CD4-positive, alpha-beta T cell treated with Interleukin-2 at 100 ng/mL for 4 hours (primary cell): ENCODE measurements at regions not wholly inside any gene's neighbourhood (a gene's known extent, or its start where the extent isn't known, plus 50 kb on each side); places are given as distances from the start of the nearest gene placed in this dataset.
"Not testable (repeated sequence)": the region's sequence is repeated elsewhere in the genome, so short reads cannot be mapped to it uniquely, and the experiment has no call there.

Experiments
- DNase-seq: peaks from one replicate; pipeline ENCODE4 v3.0.0-alpha.2; 2020; ENCODE audit warnings: low spot score

DNA sequence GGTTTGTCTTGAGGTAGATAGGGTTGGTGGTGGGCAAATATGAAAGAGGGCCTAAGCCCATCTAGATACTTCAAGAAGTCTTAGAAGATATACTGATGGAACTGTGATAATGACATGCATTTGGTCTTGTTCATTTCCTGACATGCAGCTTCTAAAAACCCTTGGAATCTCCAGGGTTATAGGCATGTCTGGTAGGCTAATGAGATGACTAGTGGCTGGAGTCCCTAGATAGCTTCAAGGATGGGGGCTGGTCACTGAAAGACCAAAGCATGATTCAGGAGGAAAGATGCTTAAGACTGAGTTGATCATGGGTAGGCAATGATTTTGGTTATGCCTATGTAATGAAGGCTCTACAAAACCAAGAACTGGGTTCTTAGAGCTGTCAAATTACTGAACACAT is 217.9 kb upstream of the MOCS1 start:
- no peak for DNase-seq

DNA sequence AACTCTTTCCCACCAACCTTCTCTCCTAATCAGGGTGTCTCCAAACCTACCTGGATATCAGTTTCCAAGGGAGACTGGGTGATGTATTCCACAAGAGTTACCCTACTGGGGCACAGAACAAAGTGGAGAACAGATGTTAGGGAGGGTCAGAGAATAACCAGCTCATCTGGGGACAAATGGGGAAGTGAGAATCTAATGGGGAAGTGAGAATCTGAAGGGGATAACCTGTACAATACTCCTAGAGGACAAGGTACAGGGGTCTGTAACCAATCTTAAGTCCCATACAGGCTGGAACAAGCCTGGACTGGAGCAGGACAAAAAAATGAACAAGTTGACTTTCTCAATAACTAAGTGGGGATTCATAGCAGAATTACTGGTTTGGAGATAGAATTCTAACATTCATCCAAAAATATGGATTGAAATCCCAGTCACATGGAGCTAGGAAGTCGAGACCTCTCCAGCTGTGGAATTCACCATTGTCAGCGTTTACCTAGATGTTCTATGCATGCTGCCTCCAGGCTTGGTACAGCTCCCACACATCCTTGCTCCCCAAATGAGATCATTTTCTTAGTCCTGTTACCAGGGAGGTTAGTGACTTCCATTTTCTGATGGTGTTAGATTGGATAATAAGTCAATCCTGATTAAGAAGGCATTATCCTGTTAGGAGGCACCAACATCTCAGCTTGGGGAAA is 214.8 kb upstream of the MOCS1 start:
- DNase-seq, result no peak

DNA sequence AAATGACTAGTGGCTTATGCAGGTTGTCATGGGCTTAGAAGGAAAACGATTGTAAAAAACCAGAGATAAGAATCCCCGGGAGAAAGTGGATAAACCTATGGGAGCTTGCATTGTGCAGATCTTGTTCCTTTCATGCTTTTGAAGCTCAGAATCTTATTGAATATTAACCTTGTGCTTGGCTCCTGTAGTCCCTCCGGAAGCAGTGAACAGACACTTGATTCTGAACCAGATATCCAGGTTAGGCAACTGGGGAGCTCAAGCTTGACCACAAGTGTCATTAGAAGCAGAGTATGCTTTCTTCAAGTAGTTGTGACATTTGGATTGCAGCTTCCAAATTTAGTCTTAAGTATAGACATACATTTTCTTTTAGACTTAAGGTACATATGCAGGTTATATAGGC is 212.6 kb upstream of the MOCS1 start:
- DNase-seq, result no peak

GRCh38 chr6:40139447-40139846 is 205.2 kb upstream of the MOCS1 start:
- DNase-seq, result no peak

GRCh38 chr6:40138273-40138720 is 204.0 kb upstream of the MOCS1 start:
- DNase-seq, result no peak

GRCh38 chr6:40135491-40136072 is 201.3 kb upstream of the MOCS1 start:
- no peak for DNase-seq

- not testable (repeated sequence) for DNase-seq
Measured at GRCh38 chr6:40133981-40134380, 199.7 kb upstream of the MOCS1 start.

DNA sequence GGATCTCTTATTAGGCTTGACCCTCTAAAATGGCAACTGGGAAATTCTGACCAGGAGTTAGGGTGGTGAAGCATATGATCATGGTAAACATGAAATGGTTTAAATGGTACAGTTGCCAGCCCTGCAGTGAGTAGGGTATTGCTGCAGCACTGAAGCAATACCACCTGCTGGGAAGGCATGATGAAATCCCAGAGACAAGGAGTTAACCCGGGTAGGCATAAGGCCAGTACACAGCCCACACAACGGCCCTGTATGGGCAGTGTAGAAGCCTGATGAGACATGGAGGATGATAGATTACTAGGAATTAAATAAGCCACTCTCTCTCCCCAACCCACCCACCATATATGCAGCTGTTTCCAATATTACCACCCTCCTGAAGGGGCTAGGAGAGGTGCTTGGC is 197.4 kb upstream of the MOCS1 start:
- DNase-seq, result no peak

DNA sequence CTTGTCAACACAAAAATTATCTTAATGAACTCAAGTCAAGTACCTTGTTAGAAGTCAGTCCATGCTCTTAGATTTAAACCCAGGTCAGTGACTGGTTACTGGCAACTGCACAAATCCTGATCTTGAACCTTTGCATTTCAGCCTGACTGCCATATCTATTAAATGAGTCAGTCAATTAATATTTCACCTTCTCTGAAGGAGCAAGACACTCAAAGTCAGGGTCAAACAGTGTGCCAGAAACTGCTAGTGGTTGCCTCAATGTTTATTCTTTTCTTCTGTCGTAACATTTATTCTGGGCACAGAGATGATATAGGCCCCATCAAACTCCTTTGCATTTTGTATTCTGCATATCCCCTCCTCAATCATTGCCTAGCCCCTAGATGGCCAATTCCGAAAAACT is 193.9 kb upstream of the MOCS1 start:
- DNase-seq, result no peak

DNA sequence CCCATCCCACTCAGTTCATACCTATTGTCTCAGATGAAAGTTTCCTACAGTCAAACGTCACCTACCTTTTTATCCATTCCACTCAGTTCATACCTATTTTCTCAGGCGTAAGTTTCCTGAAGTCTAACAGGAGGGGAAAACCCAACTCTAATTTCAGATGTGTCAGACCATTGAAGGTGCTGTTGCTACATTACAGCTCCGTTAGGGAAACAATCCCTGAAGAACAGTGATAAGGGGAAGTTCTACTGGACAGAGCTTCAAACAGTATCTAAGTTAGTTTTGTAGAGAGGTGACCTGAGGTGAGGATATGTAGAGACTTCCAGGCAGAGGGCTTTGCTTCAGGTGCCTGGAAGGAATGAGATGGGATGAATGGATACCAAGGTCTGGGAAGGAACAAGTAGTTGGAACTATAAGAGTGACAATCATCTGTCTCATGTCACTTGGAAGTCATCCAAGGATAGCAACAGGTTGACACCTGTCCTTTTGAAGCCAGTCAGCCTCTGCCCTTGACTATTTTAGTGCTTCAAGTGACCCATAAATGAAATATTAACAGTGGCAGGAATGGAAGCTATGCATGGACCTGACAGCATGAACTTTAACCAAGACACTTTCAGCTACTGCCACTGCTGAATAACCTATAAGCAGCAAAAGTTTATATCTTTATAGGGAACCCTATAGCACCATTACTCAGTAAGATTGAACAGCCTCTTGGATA is 191.6 kb upstream of the MOCS1 start:
- DNase-seq, result no peak

DNA sequence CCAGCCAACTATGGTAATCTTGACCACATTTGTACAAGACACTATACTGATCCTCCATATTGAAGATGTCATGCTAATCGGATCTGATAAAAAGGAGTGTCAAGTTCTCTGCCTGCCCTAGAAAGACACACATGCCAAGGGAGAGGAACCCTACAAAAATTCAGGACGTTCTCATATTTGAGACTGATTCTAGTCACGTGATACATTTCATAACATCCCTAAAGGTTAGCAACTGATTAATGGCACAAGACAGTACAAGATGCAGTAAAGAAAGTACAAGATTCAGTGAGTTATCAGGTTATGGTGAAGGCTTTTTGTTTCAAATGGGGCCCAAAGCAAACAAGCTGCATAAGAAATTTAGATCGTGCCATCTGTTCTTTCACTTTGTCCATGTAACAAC is 190.7 kb upstream of the MOCS1 start:
- DNase-seq, result no peak

- DNase-seq, result no peak
Measured at GRCh38 chr6:40116832-40117231, 182.6 kb upstream of the MOCS1 start.

- no peak for DNase-seq
Measured at GRCh38 chr6:40112350-40112749, 178.1 kb upstream of the MOCS1 start.

GRCh38 chr6:40108736-40109135 is 174.5 kb upstream of the MOCS1 start:
- no peak for DNase-seq

DNA sequence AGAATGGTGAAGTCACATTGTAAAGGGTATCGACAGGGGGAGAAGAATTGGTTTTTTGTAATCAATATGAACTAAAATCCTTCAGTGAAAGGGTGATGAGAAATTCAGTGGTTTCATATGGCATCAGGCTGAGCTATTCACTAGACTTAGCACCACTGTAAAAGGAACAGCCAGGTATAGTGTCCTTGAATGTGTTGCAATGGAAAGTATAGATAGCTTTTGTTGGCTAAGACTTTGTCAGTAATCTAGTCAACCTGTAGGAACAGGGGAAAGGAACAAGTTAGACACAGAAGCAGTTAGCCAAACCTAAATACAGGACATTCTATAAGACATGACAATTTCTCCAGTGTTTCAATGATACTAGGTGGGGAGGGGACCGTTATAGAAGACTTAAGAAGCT is 172.6 kb upstream of the MOCS1 start:
- DNase-seq, result no peak

- DNase-seq, result no peak
Measured at GRCh38 chr6:40098774-40099173, 164.5 kb upstream of the MOCS1 start.

DNA sequence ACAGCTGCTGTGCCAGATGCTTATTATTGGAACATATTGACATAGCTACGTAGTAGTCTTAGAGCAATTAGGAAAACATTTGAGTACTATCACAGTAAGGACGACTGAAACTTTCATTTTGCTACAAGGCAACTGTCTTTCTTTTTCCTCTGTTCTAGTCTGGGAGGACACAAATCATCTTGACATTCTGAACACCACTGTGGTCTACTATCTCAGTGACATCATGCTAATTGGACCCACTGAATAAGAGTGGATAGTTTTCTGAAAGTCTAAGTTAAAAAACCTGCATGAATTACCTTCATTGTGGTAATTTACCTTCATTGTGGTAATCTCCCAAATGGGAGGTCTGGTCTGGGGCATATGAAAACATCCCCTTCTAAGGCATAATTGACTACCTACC is 163.3 kb upstream of the MOCS1 start:
- DNase-seq, result no peak

DNA sequence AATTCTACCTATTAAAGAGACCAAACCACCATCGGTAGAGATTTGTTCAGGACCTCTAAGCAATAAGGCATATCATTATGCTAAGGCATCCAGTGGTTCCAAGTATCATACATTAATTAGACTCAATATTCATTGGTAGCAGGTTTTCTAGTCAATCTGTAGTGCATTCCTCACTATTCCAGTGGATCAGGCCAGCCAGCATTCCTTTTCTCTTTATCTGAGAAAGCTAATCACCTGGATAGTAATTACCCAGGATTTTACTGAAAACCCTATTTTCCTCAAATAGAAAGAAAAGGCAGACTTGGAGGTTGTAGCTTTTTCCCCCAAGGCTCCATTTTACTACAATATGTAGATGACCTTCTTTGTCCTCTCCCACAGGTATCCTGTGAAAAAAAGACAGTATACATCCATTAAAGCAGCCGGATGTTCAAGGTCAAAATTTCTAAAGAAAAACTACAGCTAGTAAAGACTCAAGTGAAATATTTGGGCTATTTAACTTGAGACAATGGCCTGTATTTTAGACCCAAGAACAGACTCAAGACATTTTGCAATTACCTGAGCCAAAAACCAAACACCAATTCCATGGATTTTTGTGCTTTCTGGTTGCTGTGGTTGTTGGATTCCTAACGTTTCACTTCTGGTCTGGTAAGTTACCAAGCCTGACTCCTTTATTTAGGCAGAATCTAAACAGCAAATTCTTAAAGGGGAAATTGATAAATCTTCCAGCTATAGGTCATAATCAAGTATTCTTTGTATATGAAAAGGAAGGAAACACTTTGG is 149.1 kb upstream of the MOCS1 start:
- DNase-seq, result no peak

GRCh38 chr6:40082278-40083043 is 148.2 kb upstream of the MOCS1 start:
- DNase-seq, result no peak

DNA sequence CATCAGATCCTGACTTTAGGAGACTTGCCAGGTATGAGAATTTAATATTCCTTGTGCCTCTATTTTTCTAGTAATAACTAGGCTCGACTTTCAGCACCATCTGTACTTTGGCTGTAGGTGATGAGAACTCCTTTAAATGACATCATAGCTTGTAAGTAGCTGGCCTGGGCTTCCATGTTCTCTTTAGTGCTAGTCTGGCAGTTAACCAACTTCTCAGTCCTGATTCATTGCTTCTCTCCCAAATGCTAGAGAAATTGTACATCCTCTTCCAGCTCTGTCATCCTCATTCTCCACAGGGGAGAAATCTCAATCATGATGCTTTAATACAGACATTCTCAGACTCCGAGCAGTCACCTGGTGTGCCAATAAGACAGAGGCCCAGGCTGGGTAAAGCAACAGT is 143.5 kb upstream of the MOCS1 start:
- no peak for DNase-seq

- no peak for DNase-seq
Measured at GRCh38 chr6:40077315-40077714, 143.1 kb upstream of the MOCS1 start.

DNA sequence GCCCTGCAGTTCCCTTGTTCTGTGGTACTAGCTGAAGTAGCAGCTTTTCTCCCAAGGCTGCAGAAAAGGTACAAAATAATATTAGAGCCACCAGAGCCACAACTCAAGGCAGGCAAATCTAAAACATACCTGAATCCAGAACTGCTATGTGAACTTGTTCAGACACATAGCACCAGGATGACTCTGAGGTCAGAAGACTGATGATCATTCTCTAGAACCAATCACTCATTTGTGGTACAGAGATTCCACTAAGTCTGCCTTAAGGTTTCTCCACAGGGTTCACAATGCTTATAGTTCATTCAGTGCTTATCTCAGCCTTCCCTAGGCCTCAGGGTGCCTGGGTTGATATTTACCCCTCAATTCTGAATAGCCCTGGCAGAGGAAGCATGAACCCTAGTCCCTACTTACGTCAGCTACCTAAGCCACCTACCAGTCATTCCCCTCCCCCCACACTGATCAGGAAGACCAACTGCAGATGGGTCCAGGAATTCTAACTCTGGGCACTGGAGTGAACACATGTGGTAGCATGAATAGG is 140.9 kb upstream of the MOCS1 start:
- DNase-seq, result no peak
